ENCODE measurements at regions not wholly inside any gene's neighbourhood (a gene's known extent, or its start where the extent isn't known, plus 50 kb on each side); places are given as distances from the start of the nearest gene placed in this dataset.

DNA sequence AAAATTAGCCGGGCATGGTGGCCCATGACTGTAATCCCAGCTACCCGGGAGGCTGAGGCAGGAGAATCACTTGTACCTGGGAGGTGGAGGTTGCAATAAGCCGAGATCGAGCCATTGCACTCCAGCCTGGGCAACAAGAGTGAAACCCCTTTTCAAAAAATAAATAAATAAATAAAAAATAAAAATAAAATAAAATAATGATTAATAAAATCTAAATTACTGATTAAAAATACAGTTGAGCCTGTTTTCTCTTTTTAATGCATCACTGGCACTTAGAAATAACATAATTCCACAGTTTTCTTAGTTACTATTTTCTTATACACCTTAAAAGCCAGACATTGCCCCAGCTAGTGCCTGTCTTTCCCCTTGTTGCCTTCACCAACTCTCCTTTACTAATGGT, 922.8 kb upstream of the GJE1 start:
- H3K27ac ChIP-seq (replicated peaks): no peak overlapping the region
- intact Hi-C loops (cut with micrococcal nuclease): no loop called here
- no peaks in the 10 kb centered on the region for H3K27me3 ChIP-seq (ENCODE audit: low read depth)
- H3K4me1 ChIP-seq: no peaks in the 10 kb centered on the region
- no peak for TF ChIP-seq CTCF (IDR thresholded peaks at IDR 0.05; ENCODE audit: borderline replicate concordance)
- H3K4me3 ChIP-seq: no peak overlapping the region
- no peak for DNase-seq
- H3K9me3 ChIP-seq (replicated peaks): peaks cover 2% of the 10 kb centered on the region
- no peaks in the 10 kb centered on the region for H3K36me3 ChIP-seq

DNA sequence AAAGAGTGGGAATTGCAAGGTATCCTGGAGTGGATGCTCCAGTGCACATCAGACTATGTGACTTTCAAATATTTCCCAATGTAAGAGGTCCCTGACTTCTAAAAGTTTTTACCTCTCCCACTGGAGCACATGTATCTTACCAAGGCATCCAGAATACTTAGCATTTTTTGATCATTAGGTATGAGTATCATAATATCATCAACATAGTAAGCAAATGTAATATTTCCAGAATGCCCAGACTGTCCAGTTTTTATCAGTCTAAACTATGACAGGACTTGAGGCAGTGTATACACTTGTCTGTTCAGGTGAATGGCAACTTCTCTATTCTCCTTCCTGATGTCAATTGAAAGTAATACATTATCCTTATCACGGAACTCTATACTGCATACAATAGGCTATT, 924.6 kb upstream of the GJE1 start:
- no peaks in the 10 kb centered on the region for H3K36me3 ChIP-seq
- no peak for TF ChIP-seq CTCF (IDR thresholded peaks at IDR 0.05; ENCODE audit: borderline replicate concordance)
- no peak overlapping the region for H3K27ac ChIP-seq (replicated peaks)
- H3K4me3 ChIP-seq: no peak overlapping the region
- DNase-seq: no peak
- no peaks in the 10 kb centered on the region for H3K27me3 ChIP-seq (ENCODE audit: low read depth)
- intact Hi-C loops (cut with micrococcal nuclease): no loop called here
- H3K9me3 ChIP-seq (replicated peaks): peaks cover 6% of the 10 kb centered on the region
- no peaks in the 10 kb centered on the region for H3K4me1 ChIP-seq

GRCh38 chr6:141203902-141204575, 928.7 kb upstream of the GJE1 start:
- intact Hi-C loops (cut with micrococcal nuclease): no loop called here
- no peaks in the 10 kb centered on the region for H3K4me1 ChIP-seq
- peaks cover 6% of the 10 kb centered on the region for H3K9me3 ChIP-seq (replicated peaks)
- no peaks in the 10 kb centered on the region for H3K36me3 ChIP-seq
- no peak overlapping the region for H3K27ac ChIP-seq (replicated peaks)
- TF ChIP-seq CTCF (IDR thresholded peaks at IDR 0.05; ENCODE audit: borderline replicate concordance): no peak
- no peaks in the 10 kb centered on the region for H3K27me3 ChIP-seq (ENCODE audit: low read depth)
- H3K4me3 ChIP-seq: no peak overlapping the region
- DNase-seq: no peak

DNA sequence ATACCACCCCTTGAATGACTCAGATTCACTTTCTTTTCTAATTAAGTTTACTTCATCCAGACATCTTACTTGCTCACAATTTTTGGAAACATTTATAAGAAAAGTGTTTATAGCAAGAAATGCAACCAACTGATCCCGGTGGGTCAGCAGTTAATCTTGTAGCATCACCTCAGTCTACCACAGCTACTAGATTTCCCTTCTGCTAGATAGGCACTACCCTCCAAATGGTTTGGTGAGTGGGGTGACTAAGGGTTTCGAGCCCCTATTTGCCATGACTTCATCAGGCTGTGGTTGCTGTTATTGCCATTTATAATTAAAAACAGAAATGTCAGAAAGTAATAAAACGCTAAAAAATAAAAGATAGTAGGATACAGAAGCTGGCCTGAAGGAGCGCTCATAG, 930.1 kb upstream of the GJE1 start:
- Histone ChIP-seq H3K4me3 (no peak overlapping the region), H3K9me3 (replicated peaks) (peaks cover 6% of the 10 kb centered on the region), H3K4me1 (no peaks in the 10 kb centered on the region), H3K27me3 (ENCODE audit: low read depth) (no peaks in the 10 kb centered on the region), H3K27ac (replicated peaks) (no peak overlapping the region), H3K36me3 (no peaks in the 10 kb centered on the region)
- TF ChIP-seq CTCF (IDR thresholded peaks at IDR 0.05; ENCODE audit: borderline replicate concordance): no peak
- intact Hi-C loops (cut with micrococcal nuclease): no loop called here
- no peak for DNase-seq

GRCh38 chr6:141199074-141199473, 933.7 kb upstream of the GJE1 start:
- peaks cover 10% of the 10 kb centered on the region for H3K9me3 ChIP-seq (replicated peaks)
- no peak for DNase-seq
- intact Hi-C loops (cut with micrococcal nuclease): no loop called here
- no peak for TF ChIP-seq CTCF (IDR thresholded peaks at IDR 0.05; ENCODE audit: borderline replicate concordance)
- H3K4me3 ChIP-seq: no peak overlapping the region
- no peak overlapping the region for H3K27ac ChIP-seq (replicated peaks)
- no peaks in the 10 kb centered on the region for H3K4me1 ChIP-seq
- no peaks in the 10 kb centered on the region for H3K27me3 ChIP-seq (ENCODE audit: low read depth)
- H3K36me3 ChIP-seq: no peaks in the 10 kb centered on the region
